ENCODE measurements at regions not wholly inside any gene's neighbourhood (a gene's known extent, or its start where the extent isn't known, plus 50 kb on each side); places are given as distances from the start of the nearest gene placed in this dataset.
"Not testable (repeated sequence)": the region's sequence is repeated elsewhere in the genome, so short reads cannot be mapped to it uniquely, and the experiment has no call there.

DNA sequence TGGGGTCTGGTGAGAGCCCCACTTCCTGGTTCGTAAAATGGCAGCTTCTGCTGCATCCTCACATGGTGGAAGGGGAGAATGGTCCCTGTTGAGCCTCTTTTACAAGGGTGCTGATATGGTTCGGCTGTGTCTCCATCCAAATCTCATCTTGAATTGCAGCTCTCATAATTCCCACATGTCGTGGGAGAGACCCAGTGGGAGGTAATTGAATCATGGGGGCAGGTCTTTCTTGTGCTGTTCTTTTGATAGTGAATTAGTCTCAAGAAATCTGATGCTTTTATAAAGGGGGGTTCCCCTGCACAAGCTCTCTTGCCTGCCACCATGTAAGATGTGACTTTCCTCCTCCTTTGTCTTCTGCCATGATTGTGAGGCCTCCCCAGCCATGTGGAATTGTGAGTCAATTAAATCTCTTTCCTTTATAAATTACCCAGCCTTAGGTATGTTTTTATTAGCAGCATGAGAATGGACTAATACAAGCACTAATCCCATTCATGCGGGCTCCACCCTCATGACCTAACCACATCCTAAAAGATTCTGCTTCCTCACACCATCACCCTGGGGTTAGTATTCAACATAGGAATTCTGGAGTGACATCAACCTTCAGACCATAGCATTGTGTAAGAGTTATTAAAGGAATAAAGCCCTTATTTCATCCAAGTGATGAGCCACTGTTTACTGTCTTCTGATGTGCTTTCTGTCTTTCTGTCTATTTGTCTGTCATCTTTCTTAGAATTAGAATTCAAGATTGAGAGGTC, 159.0 kb upstream of the IRS2 start:
- no peak for FAIRE-seq

DNA sequence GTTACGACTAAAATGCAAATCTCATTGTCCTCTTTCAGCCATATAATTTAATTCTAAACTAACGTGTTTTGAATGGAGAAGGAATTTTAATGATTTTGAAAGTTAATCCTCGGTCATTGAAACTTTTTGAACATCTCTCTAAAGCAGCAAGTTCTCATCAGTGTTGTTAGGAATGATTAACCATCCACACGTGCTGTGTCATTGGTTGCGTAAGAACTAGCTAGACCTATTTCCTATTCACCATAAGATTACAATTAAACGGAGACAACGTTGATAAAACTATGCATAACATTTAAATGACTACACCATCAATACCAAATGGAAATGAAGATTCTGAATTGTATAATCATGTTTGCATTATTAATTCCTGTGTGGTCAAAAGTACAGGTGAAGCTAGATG, 155.6 kb upstream of the IRS2 start:
- no peak for TF ChIP-seq POLR2A (IDR thresholded peaks at IDR 0.05; ENCODE audit: low read depth, low read length)
- no peak for DNase-seq (ENCODE audit: insufficient read length)
- no peak for FAIRE-seq

More for the DNA sequence above, 159.0 kb upstream of the IRS2 start:
- TF ChIP-seq TAF1 (IDR thresholded peaks at IDR 0.05; ENCODE audit: borderline replicate concordance, low read depth, low read length) (no peak), POLR2AphosphoS5 (IDR thresholded peaks at IDR 0.05; ENCODE audit: low read depth, low read length) (no peak)
- no peak for DNase-seq (ENCODE audit: insufficient read length)

DNA sequence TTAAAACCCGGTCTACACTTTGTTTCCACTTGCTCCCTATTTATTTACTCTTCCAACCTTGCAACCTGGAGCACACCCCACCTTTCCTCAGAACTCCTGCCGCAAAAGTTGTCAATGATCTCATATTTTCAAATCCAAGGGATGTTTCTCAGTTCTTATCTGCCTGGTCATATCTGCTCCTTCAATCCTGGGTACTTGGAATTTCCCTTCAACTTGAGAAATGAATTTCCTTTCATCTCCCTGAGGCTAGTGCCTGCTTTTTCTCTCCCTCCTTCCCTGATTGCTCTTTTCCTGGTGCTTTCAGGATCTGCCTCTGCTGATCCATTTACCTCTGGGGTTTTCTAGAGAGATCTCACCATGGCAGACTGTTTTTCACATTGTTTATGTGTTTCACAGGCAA, 154.8 kb upstream of the IRS2 start:
- TF ChIP-seq POLR2A (IDR thresholded peaks at IDR 0.05; ENCODE audit: low read depth, low read length) (no peak), TAF1 (IDR thresholded peaks at IDR 0.05; ENCODE audit: borderline replicate concordance, low read depth, low read length) (no peak), POLR2AphosphoS5 (IDR thresholded peaks at IDR 0.05; ENCODE audit: low read depth, low read length) (no peak)
- FAIRE-seq, result no peak
- DNase-seq (ENCODE audit: insufficient read length), result no peak

DNA sequence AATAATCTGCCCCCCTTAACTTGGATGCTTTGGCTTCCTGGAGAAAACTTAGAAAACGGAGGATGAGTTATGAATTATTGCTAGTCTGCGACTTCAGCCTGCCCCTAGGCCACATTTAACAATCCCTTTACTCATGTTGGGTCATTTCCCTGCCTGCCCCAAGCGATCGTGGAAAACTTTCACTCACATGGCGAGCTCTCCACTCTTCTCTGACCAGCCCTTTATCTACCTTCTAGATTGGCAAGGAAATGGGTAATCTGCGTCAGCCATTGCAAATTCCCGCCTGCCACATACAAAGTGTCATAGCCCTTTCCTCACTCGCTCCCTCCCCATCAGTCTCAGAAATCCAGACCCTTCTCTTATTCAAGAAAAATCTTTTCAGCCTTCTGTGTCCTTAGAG, 154.3 kb upstream of the IRS2 start:
- no peak for TF ChIP-seq POLR2A (IDR thresholded peaks at IDR 0.05; ENCODE audit: low read depth, low read length)
- TF ChIP-seq POLR2AphosphoS5 (IDR thresholded peaks at IDR 0.05; ENCODE audit: low read depth, low read length), result no peak
- TF ChIP-seq TAF1 (IDR thresholded peaks at IDR 0.05; ENCODE audit: borderline replicate concordance, low read depth, low read length), result no peak
- no peak for DNase-seq (ENCODE audit: insufficient read length)
- no peak for FAIRE-seq

DNA sequence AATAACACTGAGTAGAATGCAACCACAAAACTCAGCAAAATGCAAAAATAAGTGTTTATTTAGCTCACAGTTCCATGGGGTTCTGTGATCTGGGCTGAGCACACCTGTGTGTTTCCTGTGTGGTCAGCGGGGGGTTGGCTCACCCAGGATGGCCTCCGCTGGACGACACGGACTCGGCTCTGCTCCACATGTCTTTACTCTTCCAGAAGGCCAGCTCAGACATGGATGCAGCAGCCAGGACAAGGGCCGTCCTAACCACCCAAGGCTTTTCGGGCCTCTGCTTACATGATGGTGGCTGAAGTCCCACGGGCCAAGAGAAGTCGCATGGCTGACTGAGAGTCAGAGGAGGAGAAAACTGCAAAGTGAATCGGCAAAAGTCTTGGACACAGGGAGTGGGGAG, 153.5 kb upstream of the IRS2 start:
- FAIRE-seq (no peak), DNase-seq (ENCODE audit: insufficient read length) (no peak)
- TF ChIP-seq POLR2AphosphoS5 (IDR thresholded peaks at IDR 0.05; ENCODE audit: low read depth, low read length) (no peak), POLR2A (IDR thresholded peaks at IDR 0.05; ENCODE audit: low read depth, low read length) (no peak), TAF1 (IDR thresholded peaks at IDR 0.05; ENCODE audit: borderline replicate concordance, low read depth, low read length) (no peak)

DNA sequence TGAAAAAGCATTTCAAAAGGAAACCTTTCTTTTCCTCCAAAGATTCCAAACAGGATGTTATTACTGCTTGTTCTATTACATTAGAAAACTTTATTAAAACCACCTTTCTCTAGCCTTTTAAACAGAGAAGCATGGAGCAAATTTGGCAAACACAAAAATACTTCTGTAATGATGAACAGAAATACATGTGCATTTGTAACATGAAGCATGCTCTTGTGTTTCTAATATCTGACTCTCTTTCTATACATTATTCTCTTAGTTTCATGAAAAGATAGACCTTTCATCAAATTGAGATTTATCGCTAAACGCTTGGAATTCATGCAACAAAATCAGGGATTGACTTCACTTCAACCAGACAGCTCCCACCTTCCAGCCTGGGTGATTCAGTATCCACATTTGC, 152.8 kb upstream of the IRS2 start:
- DNase-seq (ENCODE audit: insufficient read length), result no peak
- FAIRE-seq, result no peak
- TF ChIP-seq POLR2A (IDR thresholded peaks at IDR 0.05; ENCODE audit: low read depth, low read length), result no peak
- no peak for TF ChIP-seq TAF1 (IDR thresholded peaks at IDR 0.05; ENCODE audit: borderline replicate concordance, low read depth, low read length)

DNA sequence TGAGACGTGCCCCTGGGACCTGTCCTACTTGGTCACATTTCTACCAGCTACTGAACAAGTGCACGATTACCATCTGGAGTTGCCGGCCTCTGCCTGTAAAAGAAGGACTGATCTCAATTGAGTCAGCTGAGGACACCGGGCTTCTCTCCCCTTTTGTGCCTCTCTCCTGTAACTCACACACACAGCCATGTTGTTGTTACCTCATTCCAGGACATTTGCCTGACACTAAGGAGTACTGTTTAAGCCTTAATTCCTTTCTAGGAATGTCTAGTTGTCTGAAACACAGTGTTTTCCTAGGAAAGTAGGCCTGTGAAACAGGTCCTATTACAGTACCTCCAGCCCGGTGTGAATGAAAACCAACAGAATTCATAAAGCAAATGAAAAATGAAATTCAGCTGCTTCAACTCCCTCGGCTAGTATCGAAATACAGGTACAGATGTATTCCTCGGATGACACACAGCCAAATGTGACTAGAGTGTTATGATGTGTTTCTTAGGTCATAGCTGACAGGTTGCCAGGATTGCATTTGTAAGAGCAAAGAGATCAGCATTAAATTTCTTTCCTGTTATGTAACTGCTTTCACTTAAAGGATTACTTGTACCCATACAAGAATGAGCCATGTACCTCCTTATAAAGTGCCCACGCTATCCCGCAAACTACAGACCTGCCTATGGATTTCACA, 152.0 kb upstream of the IRS2 start:
- FAIRE-seq (no peak), DNase-seq (ENCODE audit: insufficient read length) (no peak)

DNA sequence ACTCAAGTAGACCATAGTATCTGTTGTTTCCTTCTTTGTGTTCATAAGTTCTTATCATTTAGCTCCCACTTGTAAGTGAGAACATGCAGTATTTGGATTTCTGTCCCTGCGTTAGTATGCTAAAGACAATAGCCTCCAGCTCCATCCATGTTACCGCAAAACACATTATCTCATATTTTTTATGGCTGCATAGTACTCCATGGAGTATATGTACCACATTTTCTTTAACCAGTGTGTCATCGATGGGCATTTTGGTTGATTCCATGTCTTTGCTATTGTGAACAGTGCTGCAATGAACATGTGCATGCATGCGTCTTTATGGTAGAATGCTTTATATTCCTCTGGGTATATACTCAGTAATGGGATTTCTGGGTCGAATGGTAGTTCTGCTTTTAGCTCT, 148.1 kb upstream of the IRS2 start:
- not testable (repeated sequence) for DNase-seq (ENCODE audit: insufficient read length); FAIRE-seq

More for the DNA sequence above, 152.0 kb upstream of the IRS2 start:
- TF ChIP-seq POLR2A (IDR thresholded peaks at IDR 0.05; ENCODE audit: low read depth, low read length) (no peak), TAF1 (IDR thresholded peaks at IDR 0.05; ENCODE audit: borderline replicate concordance, low read depth, low read length) (no peak), POLR2AphosphoS5 (IDR thresholded peaks at IDR 0.05; ENCODE audit: low read depth, low read length) (no peak)

DNA sequence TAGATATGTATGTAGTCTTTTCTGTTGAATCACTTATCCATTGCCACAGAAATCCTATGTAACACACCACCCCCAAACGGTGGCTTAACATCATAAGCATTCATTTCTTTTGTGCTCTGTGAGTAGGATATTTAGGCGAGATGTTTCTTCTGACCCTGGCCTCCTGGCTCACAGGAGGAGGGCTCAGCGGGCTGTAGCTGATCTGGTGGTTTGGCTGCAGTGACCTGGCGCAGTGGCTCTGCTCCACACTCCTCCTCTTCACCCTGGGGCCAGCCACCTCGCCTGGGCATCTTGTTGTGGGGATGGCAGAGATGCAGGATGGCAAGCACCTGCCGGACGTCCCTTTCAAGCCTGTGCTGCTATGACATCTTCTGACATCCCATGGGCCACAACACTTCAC, 147.1 kb upstream of the IRS2 start:
- DNase-seq (ENCODE audit: insufficient read length), result no peak
- TF ChIP-seq POLR2A (IDR thresholded peaks at IDR 0.05; ENCODE audit: low read depth, low read length) (no peak), TAF1 (IDR thresholded peaks at IDR 0.05; ENCODE audit: borderline replicate concordance, low read depth, low read length) (no peak), POLR2AphosphoS5 (IDR thresholded peaks at IDR 0.05; ENCODE audit: low read depth, low read length) (no peak)
- no peak for FAIRE-seq

DNA sequence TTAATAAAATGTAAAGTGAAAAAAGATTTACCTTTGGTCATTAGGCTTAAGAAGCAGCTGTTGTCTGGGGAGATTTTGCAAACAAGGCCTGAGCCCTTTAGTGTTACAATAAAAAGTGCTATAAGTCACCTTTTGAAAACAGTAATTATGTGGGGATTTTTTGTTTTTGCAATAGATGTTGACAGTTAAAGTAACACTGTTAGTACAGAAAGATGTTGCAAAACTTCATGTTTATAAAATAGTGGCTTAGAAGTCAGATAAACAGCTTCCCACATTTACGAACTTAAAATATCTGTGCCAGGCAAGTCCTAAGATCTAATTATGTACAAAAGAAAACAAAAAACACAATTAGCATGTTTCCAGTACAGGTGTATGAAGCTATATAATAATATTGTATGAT, 138.0 kb upstream of the IRS2 start:
- no peak for TF ChIP-seq POLR2A (IDR thresholded peaks at IDR 0.05; ENCODE audit: low read depth, low read length)
- FAIRE-seq (no peak), DNase-seq (ENCODE audit: insufficient read length) (no peak)

DNA sequence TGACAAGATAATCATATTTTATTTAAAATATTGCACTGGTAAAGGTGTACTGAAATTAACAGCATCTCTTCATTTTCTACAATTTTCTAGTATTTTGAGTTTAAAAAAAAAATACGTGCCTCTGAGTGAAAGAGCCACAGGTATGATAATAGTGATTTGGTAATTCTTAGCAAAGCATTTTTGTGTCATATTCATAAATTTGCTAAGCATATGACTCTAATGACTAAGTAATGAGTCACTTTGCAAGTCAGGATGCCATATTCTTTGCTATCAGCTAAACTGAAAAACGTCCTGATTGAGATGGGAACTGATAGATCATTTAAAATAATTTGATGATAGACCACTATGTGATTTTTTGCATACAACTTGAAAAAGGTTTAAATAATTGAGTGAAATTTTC, 136.1 kb upstream of the IRS2 start:
- no peak for TF ChIP-seq TAF1 (IDR thresholded peaks at IDR 0.05; ENCODE audit: borderline replicate concordance, low read depth, low read length)
- TF ChIP-seq POLR2AphosphoS5 (IDR thresholded peaks at IDR 0.05; ENCODE audit: low read depth, low read length), result no peak
- no peak for TF ChIP-seq POLR2A (IDR thresholded peaks at IDR 0.05; ENCODE audit: low read depth, low read length)
- no peak for FAIRE-seq
- no peak for DNase-seq (ENCODE audit: insufficient read length)

DNA sequence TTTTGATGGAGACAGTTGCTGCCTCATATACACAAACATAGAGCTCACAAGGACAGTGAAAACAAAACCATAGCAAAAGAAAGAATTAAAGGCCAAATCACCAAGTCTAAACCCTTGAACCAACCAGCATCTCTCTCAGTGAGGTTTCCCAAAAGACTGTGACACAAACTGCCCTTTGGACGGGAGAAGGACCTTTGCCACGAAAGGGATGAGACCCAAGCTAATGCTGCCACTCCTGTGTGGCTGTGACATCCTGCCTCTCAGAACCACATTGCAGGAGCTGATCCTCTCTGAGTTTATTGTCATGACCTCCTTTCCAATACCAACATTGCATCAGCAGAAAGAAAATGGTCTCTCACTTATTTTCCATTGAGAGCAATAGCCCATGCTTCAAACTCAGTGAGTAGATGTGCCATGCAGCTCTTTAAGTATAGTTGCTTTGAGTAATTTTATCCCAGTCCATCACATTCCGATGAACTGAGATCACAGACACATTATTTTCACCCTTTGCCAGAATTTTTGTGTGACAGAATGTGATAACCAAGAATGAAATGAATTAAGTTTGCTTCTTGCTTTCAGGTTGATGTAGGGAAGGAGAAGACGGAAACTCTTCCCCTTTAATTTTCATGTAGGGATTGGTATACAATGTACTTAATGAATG, 133.5 kb upstream of the IRS2 start:
- FAIRE-seq (no peak), DNase-seq (ENCODE audit: insufficient read length) (no peak)
- TF ChIP-seq POLR2A (IDR thresholded peaks at IDR 0.05; ENCODE audit: low read depth, low read length), result no peak
- no peak for TF ChIP-seq POLR2AphosphoS5 (IDR thresholded peaks at IDR 0.05; ENCODE audit: low read depth, low read length)
- no peak for TF ChIP-seq TAF1 (IDR thresholded peaks at IDR 0.05; ENCODE audit: borderline replicate concordance, low read depth, low read length)

All from GM12892 (cell line).